ENCODE measurements at regions not wholly inside any gene's neighbourhood (a gene's known extent, or its start where the extent isn't known, plus 50 kb on each side); places are given as distances from the start of the nearest gene placed in this dataset.

DNA sequence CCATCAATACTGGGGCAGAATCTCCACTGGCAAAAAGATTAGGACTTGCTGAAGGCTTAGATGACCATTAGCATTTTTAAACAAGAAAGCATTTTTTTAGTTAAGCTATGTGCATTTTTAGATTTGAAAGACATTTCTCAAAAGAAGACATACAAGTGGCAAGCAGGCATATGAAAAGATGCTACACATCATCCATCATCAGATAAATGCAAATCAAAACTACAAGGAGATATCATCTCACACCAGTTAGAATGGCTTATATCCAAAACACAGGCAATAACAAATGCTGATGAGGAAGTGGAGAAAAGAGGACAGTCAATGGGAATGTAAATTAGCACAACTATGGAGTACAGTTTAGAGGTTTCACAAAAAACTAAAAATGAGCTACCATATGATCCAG is 195.6 kb upstream of the TNC start:
- H3K27ac ChIP-seq = no peak overlapping the region
- no peaks in the 10 kb centered on the region for H3K9me3 ChIP-seq (ENCODE audit: severe bottlenecking)
- DNase-seq = no peak
- no peaks in the 10 kb centered on the region for H3K36me3 ChIP-seq
- TF ChIP-seq, protein P1, sequence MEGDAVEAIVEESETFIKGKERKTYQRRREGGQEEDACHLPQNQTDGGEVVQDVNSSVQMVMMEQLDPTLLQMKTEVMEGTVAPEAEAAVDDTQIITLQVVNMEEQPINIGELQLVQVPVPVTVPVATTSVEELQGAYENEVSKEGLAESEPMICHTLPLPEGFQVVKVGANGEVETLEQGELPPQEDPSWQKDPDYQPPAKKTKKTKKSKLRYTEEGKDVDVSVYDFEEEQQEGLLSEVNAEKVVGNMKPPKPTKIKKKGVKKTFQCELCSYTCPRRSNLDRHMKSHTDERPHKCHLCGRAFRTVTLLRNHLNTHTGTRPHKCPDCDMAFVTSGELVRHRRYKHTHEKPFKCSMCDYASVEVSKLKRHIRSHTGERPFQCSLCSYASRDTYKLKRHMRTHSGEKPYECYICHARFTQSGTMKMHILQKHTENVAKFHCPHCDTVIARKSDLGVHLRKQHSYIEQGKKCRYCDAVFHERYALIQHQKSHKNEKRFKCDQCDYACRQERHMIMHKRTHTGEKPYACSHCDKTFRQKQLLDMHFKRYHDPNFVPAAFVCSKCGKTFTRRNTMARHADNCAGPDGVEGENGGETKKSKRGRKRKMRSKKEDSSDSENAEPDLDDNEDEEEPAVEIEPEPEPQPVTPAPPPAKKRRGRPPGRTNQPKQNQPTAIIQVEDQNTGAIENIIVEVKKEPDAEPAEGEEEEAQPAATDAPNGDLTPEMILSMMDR (IDR thresholded peaks at IDR 0.05; ENCODE audit: low read depth, low read length) = no peak
- no peak overlapping the region for H3K4me3 ChIP-seq (ENCODE audit: low read depth, low read length)
- H3K27me3 ChIP-seq (ENCODE audit: insufficient read depth, low read depth, severe bottlenecking) = no peaks in the 10 kb centered on the region

DNA sequence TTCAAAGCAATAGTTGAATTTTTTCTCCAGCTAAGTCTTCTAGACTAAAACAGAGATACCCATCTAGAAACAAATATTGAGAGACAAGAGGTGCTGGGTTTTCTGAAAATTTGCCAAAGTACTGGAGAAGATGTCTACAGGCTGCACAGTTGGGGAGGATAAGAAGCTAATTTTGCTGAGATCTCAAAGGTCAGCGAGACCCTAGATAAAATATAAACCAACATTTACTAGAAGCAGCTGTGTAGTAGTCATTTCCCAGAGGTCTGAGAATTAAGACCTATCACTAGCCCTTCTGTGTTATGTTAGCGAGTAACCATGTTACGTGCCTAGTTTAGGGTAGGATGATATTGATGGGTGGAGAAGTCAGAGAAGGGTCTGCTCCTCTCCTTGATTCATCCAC is 208.5 kb upstream of the TNC start:
- TF ChIP-seq, protein P1 (IDR thresholded peaks at IDR 0.05; ENCODE audit: low read depth, low read length) = no peak
- H3K27me3 ChIP-seq (ENCODE audit: insufficient read depth, low read depth, severe bottlenecking) = no peaks in the 10 kb centered on the region
- H3K4me3 ChIP-seq (ENCODE audit: low read depth, low read length) = no peak overlapping the region
- no peak for DNase-seq
- no peaks in the 10 kb centered on the region for H3K36me3 ChIP-seq
- no peak overlapping the region for H3K27ac ChIP-seq
- H3K9me3 ChIP-seq (ENCODE audit: severe bottlenecking) = no peaks in the 10 kb centered on the region

DNA sequence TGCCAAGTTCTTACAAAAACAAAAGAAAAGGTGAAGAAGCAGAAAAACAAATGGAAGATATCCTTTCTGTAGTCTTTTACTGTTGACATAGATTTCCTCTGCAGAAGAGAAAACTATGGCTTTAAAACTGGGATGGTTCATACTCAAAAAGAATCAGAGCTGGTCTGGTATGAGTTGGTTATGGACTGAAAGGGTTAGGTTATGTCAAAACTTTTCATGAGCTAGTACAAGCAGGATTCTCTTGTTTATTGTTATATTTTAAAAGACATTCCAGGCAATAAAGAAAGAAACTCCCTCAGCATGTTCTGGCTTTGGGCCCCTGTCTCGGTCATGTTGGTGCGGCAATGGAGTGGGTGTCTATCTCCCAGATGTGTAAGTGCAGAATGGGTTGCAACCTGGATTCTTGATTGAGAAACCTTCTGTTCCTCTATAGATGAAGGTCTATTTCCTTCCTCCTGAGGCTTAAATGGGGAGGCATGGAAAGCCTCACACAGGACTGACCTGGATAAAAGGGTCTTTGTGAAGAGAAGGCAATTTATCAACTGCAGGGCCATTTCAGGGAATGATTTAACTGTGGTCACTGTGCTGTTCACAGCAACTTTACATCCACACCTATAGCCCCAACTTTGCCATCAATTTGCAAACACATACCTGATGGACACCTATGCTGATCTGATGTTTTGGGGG is 209.6 kb upstream of the TNC start:
- H3K27ac ChIP-seq = no peak overlapping the region
- no peak overlapping the region for H3K4me3 ChIP-seq (ENCODE audit: low read depth, low read length)
- TF ChIP-seq, protein P1 (IDR thresholded peaks at IDR 0.05; ENCODE audit: low read depth, low read length) = no peak
- H3K9me3 ChIP-seq (ENCODE audit: severe bottlenecking) = no peaks in the 10 kb centered on the region
- H3K36me3 ChIP-seq = no peaks in the 10 kb centered on the region
- no peaks in the 10 kb centered on the region for H3K27me3 ChIP-seq (ENCODE audit: insufficient read depth, low read depth, severe bottlenecking)
- DNase-seq = no peak

DNA sequence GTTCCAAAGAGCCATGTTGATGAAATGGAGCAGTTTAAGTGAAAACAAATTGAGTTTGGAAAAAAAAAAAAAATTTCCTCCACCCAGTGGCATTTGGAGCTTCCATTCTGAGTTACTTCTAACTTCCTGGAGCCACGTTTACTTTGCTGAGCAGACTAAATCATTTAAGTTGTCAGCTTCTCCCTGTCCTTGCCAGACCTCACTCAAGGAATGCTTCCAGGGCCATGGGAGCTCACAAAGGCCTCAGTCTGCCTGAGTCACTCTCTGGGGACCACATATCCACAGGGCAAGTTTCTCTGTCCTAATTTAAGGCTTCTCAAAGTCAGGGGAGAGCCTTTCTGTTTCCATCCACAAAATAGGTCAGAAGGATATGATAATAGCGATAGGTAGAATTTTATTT is 210.3 kb upstream of the TNC start:
- Histone ChIP-seq H3K36me3 (no peaks in the 10 kb centered on the region), H3K4me3 (ENCODE audit: low read depth, low read length) (no peak overlapping the region), H3K27ac (no peak overlapping the region), H3K9me3 (ENCODE audit: severe bottlenecking) (no peaks in the 10 kb centered on the region), H3K27me3 (ENCODE audit: insufficient read depth, low read depth, severe bottlenecking) (no peaks in the 10 kb centered on the region)
- no peak for DNase-seq
- TF ChIP-seq, protein P1 (IDR thresholded peaks at IDR 0.05; ENCODE audit: low read depth, low read length) = no peak

DNA sequence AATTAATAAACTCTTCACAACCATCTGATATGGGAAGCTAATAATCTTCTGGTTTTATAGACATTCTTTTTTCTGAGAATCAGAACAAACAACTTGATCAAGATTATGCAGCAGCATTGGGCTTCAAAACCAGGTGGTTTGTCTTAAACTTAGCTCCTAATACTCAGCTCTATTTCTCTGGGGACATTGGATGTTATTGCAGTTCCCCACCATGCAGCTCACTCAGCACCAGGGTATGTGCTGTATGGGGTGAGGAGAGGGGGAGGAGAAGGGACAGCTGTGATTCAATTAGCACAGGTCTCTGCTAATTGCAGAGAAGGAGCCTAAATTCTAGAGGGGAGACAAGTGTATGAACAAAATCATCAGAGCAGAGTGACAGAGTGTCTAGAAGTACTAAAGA is 210.7 kb upstream of the TNC start:
- TF ChIP-seq, protein P1 (IDR thresholded peaks at IDR 0.05; ENCODE audit: low read depth, low read length) = no peak
- H3K36me3 ChIP-seq = no peaks in the 10 kb centered on the region
- H3K27ac ChIP-seq = no peak overlapping the region

More for the DNA sequence above, 210.7 kb upstream of the TNC start:
- no peak overlapping the region for H3K4me3 ChIP-seq (ENCODE audit: low read depth, low read length)
- H3K9me3 ChIP-seq (ENCODE audit: severe bottlenecking) = no peaks in the 10 kb centered on the region
- H3K27me3 ChIP-seq (ENCODE audit: insufficient read depth, low read depth, severe bottlenecking) = no peaks in the 10 kb centered on the region
- DNase-seq = no peak

Data from WERI-Rb-1 (cell line).